Esophagus squamous epithelium (tissue), 4 donors: ENCODE measurements at regions not wholly inside any gene's neighbourhood (a gene's known extent, or its start where the extent isn't known, plus 50 kb on each side); places are given as distances from the start of the nearest gene placed in this dataset.

Experiments used
- CTCF ChIP-seq, 6 experiments: fragments of 450-650 bp in 4 of 6; fragments of 200-600 bp in 2 of 6; sonication (generic) in 2 of 6; IDR thresholded peaks; one replicate each; pipeline ENCODE4 v1.5.1; 2016 to 2019; ENCODE audit warnings: antibody characterized with exemption in 6 of 6, mild to moderate bottlenecking in 4 of 6, moderate library complexity in 4 of 6
- POLR2A ChIP-seq, 4 donors: fragments of 450-650 bp; IDR thresholded peaks; one replicate each; pipeline ENCODE4 v1.6.1; 2017; ENCODE audit warnings: antibody characterized with exemption in 4 of 4, mild to moderate bottlenecking in 4 of 4, moderate library complexity in 3 of 4

- TF ChIP-seq CTCF (IDR thresholded peaks at IDR 0.05) (no peak), POLR2A (IDR thresholded peaks at IDR 0.05) (no peak)
Measured at GRCh38 chr9:7227951-7228350, 470.2 kb downstream of the KDM4C start.
